ENCODE measurements at regions not wholly inside any gene's neighbourhood (a gene's known extent, or its start where the extent isn't known, plus 50 kb on each side); places are given as distances from the start of the nearest gene placed in this dataset.
"Not testable (repeated sequence)": the region's sequence is repeated elsewhere in the genome, so short reads cannot be mapped to it uniquely, and the experiment has no call there.

- H3K9me3 ChIP-seq (ENCODE audit: insufficient read depth, low read depth, low read length), result no peaks in the 10 kb centered on the region
- no peak for DNase-seq (ENCODE audit: low read depth)
- no peak overlapping the region for H3K4me2 ChIP-seq (ENCODE audit: low read length)
- no peak for TF ChIP-seq CTCF (IDR thresholded peaks at IDR 0.05; ENCODE audit: insufficient read depth, low read depth, low read length)
- no peak for TF ChIP-seq EZH2 (IDR thresholded peaks at IDR 0.05; ENCODE audit: insufficient read depth, low read length)
- H3K27ac ChIP-seq (ENCODE audit: low read depth, low read length), result no peak overlapping the region
- H3K27ac Mint-ChIP-seq (ENCODE audit: unreplicated experiment), result no peak overlapping the region
- H3K9me3 Mint-ChIP-seq (ENCODE audit: unreplicated experiment), result peaks cover 2% of the 10 kb centered on the region
- H2AFZ ChIP-seq (ENCODE audit: low read depth, low read length), result no peak overlapping the region
- no peaks in the 10 kb centered on the region for H3K36me3 Mint-ChIP-seq (ENCODE audit: low read depth, unreplicated experiment)
- no peaks in the 10 kb centered on the region for H3K27me3 ChIP-seq (ENCODE audit: insufficient read depth, low read length)
- H3K79me2 ChIP-seq (ENCODE audit: insufficient read depth, low read length), result no peaks in the 10 kb centered on the region
- peaks cover 11% of the 10 kb centered on the region for H3K4me1 Mint-ChIP-seq (ENCODE audit: low read depth, unreplicated experiment)
- FAIRE-seq, result no peak
- no peak overlapping the region for H3K4me3 ChIP-seq (ENCODE audit: insufficient read depth, low read depth, low read length)
- peaks cover 9% of the 10 kb centered on the region for H3K4me1 ChIP-seq (ENCODE audit: insufficient read depth, low read length)
- H3K9ac ChIP-seq (ENCODE audit: low read length), result no peak overlapping the region
- H3K4me3 Mint-ChIP-seq (ENCODE audit: unreplicated experiment), result no peak overlapping the region
- no peaks in the 10 kb centered on the region for H3K27me3 Mint-ChIP-seq (ENCODE audit: low read depth, unreplicated experiment)
- H3K36me3 ChIP-seq (ENCODE audit: insufficient read depth, low read length), result no peaks in the 10 kb centered on the region
- H4K20me1 ChIP-seq (ENCODE audit: insufficient read depth, low read length), result no peaks in the 10 kb centered on the region
These were observed 326.7 kb downstream of the METTL4 start for GRCh38 chr18:2244641-2245040.

- not testable (repeated sequence) for H3K9me3 ChIP-seq (ENCODE audit: insufficient read depth, low read depth, low read length); H3K9ac ChIP-seq (ENCODE audit: low read length); H3K27ac Mint-ChIP-seq (ENCODE audit: unreplicated experiment); H3K4me3 ChIP-seq (ENCODE audit: insufficient read depth, low read depth, low read length); H3K4me1 Mint-ChIP-seq (ENCODE audit: low read depth, unreplicated experiment); H3K27me3 ChIP-seq (ENCODE audit: insufficient read depth, low read length); H3K4me1 ChIP-seq (ENCODE audit: insufficient read depth, low read length); H3K79me2 ChIP-seq (ENCODE audit: insufficient read depth, low read length); H3K36me3 Mint-ChIP-seq (ENCODE audit: low read depth, unreplicated experiment); H3K27me3 Mint-ChIP-seq (ENCODE audit: low read depth, unreplicated experiment); H3K9me3 Mint-ChIP-seq (ENCODE audit: unreplicated experiment); H2AFZ ChIP-seq (ENCODE audit: low read depth, low read length); H3K4me3 Mint-ChIP-seq (ENCODE audit: unreplicated experiment); H4K20me1 ChIP-seq (ENCODE audit: insufficient read depth, low read length); H3K27ac ChIP-seq (ENCODE audit: low read depth, low read length); FAIRE-seq; H3K4me2 ChIP-seq (ENCODE audit: low read length); H3K36me3 ChIP-seq (ENCODE audit: insufficient read depth, low read length); DNase-seq (ENCODE audit: low read depth)
These were observed 324.2 kb downstream of the METTL4 start for GRCh38 chr18:2247101-2247500.

GRCh38 chr18:2254977-2255376, 316.3 kb downstream of the METTL4 start:
- FAIRE-seq, result no peak
- H3K9me3 Mint-ChIP-seq (ENCODE audit: unreplicated experiment), result peaks cover 2% of the 10 kb centered on the region
- no peaks in the 10 kb centered on the region for H3K27me3 ChIP-seq (ENCODE audit: insufficient read depth, low read length)

More at GRCh38 chr18:2254977-2255376, 316.3 kb downstream of the METTL4 start:
- H3K79me2 ChIP-seq (ENCODE audit: insufficient read depth, low read length), result no peaks in the 10 kb centered on the region
- Mint-ChIP-seq H3K36me3 (ENCODE audit: low read depth, unreplicated experiment) (no peaks in the 10 kb centered on the region), H3K4me1 (ENCODE audit: low read depth, unreplicated experiment) (no peaks in the 10 kb centered on the region), H3K4me3 (ENCODE audit: unreplicated experiment) (no peak overlapping the region), H3K27me3 (ENCODE audit: low read depth, unreplicated experiment) (no peaks in the 10 kb centered on the region), H3K27ac (ENCODE audit: unreplicated experiment) (no peak overlapping the region)
- H3K27ac ChIP-seq (ENCODE audit: low read depth, low read length), result no peak overlapping the region
- no peak overlapping the region for H2AFZ ChIP-seq (ENCODE audit: low read depth, low read length)
- no peaks in the 10 kb centered on the region for H3K36me3 ChIP-seq (ENCODE audit: insufficient read depth, low read length)
- H3K9me3 ChIP-seq (ENCODE audit: insufficient read depth, low read depth, low read length), result no peaks in the 10 kb centered on the region
- no peaks in the 10 kb centered on the region for H4K20me1 ChIP-seq (ENCODE audit: insufficient read depth, low read length)
- no peak overlapping the region for H3K9ac ChIP-seq (ENCODE audit: low read length)
- no peak for TF ChIP-seq EZH2 (IDR thresholded peaks at IDR 0.05; ENCODE audit: insufficient read depth, low read length)
- no peak for TF ChIP-seq CTCF (IDR thresholded peaks at IDR 0.05; ENCODE audit: insufficient read depth, low read depth, low read length)
- DNase-seq (ENCODE audit: low read depth), result no peak
- H3K4me1 ChIP-seq (ENCODE audit: insufficient read depth, low read length), result no peaks in the 10 kb centered on the region
- H3K4me2 ChIP-seq (ENCODE audit: low read length), result no peak overlapping the region
- no peak overlapping the region for H3K4me3 ChIP-seq (ENCODE audit: insufficient read depth, low read depth, low read length)

All from astrocyte (in vitro differentiated cells and primary cell).